Hematopoietic multipotent progenitor cell treated with erythropoietin and hydrocortisone succinate and interleukin-3 and kit ligand, for 15 days (in vitro differentiated cells): ENCODE measurements at regions not wholly inside any gene's neighbourhood (a gene's known extent, or its start where the extent isn't known, plus 50 kb on each side); places are given as distances from the start of the nearest gene placed in this dataset.

Source experiments
- DNase-seq: peaks from one replicate; pipeline ENCODE4 v3.0.0-alpha.2; 2015; ENCODE audit warnings: low spot score

DNA sequence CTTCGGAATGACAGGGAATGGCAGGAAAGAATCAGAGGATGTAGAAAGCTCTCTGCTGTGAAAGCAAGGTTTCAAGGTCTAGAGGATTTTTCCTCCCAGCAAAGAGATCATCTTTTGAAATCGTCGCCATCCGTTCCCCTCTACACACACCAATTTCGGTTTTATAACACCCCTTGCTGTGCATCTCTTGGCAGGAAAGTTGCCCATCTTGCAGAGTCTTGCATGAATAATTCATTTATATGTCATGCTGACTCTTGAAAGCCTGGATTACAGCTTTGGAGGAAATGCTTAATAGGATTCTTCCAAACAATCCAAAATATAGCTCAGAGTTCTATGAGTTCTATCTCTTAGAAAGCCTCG lies 262.7 kb downstream of the CHL1 start:
- no peak for DNase-seq

- DNase-seq: no peak
These were observed 264.4 kb downstream of the CHL1 start for GRCh38 chr3:461006-461405.

- DNase-seq: no peak
These were observed 266.3 kb downstream of the CHL1 start for GRCh38 chr3:462851-463250.

GRCh38 chr3:463252-464192 lies 267.0 kb downstream of the CHL1 start:
- DNase-seq: no peak

DNA sequence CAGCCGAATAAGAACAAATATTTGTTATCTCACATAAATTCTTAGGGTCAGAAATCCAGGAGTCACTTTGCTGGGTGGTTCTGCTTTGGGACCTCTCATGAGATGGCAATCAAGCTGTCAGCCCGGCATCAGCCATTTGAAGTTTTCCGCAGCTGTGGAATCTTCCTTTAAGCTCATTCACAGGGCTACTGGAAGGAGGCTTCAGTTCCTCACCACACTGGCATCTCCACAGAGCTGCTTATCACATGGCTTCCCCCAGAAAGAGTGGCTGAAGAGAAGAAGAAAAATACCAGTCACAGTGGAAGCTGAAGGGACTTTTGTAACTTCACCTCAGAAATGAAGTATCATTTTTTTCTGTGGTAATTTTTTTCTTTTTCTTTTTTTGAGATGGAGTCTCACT lies 267.7 kb downstream of the CHL1 start:
- DNase-seq: no peak

DNA sequence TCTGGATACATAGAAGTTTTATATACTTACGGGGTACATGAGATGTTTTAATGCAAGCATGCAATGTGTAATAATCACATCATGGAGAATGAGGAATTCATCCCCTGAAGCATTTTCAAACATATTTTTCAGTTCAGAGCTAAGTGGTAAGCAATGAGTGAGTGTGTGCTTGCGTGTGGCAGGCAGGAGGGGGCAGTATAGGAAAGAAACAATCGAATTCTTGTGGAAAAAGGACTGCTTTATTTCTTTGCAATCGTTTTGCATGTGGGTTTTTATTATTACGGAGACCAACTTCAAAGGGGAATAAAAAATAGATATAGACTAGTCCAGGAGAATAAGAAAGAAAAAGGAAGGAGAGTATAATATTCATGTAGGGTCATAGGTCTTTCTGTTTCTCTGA lies 271.6 kb downstream of the CHL1 start:
- no peak for DNase-seq

DNA sequence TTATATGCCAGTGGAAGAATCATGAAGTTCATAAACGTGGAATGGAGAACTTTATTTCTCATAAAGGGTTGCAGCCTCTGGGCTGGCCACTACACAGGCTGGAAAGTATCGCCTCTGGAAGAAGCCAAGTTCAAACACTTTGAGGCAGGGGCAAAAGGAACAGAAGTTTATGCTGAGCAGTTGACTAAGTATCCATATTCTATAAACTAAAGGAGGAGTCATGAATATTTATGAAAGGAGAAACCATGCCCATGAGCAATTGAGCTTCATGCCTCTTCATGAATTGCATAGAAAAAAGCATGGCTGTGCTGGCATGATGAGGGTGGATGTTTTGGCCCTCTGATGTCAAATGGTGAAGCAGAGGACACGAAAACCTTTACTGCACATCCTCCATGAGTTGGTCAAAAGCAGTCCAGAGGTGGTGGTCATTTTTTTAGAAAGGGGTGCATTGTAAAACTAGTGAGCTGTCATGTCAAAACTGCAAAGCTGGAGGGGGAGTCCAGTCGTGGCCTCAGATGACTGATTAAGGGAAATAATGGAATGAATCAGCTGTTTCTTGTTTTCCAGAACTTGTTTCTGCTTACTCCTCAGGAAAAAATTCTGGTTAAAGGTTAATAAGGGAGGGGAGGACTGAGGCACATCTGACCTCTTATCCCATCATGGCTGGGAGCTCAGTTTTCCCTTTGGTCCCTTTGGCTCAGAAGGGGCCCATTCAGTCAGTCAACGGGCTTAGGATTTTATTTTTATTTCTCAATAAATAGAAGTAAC lies 276.7 kb downstream of the CHL1 start:
- DNase-seq: no peak

DNA sequence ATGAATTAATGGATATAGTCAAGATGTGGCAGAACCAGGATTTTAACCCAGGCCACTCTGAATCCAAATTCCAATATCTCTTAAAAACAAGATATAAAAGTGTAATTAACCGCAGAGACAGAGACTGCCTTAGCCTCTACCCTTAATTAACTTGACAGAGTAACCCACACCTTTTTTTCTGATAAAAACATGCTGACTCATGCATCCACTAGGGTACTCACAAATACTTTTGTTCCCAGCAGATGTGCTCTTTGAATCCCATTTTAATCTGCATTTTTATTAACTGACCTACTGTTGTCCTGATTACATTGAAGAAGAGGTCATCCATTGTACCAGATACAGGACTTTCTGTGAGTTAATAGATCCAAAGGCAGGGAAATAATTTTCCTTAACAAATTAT lies 278.3 kb downstream of the CHL1 start:
- DNase-seq: no peak

- DNase-seq: no peak
These were observed 283.5 kb downstream of the CHL1 start for GRCh38 chr3:480070-480469.

DNA sequence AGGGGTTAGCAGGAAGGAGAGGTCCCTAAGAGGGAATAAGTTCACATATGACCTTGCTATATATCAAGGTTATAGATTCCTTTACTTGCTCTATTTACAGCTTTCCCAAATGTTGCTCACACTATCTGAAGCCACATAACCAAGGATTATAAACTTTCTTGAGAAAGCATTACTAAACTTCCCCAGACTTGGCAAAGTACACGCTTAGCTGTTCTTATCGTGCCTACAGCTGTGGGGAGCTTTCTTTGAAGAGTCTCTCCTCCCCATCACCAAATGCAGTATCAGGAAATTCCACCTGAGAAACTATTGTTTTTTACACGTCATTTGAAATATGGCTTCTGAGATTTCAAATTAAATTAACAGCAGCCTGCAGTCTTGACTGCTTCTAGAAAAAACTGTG lies 284.5 kb downstream of the CHL1 start:
- no peak for DNase-seq

DNA sequence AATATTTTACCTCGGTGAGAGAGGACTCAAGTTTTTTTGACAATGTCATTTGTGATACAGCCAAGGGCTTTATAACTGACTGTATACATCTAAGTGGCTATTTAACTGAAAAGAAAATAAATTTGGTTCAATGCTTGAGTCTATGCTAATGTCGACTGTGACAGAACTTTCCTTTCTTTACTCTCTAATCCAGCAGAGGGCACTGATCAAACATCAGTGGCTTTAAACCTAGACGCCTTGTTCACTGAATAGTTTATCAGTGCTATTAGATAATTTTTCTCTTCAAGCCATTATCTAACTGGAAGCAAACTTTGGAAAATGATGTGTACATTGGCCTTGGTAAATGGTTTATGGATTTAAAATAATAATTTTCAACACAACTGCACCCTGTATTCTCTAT lies 285.1 kb downstream of the CHL1 start:
- no peak for DNase-seq

- DNase-seq: no peak
These were observed 285.9 kb downstream of the CHL1 start for GRCh38 chr3:482479-482878.

DNA sequence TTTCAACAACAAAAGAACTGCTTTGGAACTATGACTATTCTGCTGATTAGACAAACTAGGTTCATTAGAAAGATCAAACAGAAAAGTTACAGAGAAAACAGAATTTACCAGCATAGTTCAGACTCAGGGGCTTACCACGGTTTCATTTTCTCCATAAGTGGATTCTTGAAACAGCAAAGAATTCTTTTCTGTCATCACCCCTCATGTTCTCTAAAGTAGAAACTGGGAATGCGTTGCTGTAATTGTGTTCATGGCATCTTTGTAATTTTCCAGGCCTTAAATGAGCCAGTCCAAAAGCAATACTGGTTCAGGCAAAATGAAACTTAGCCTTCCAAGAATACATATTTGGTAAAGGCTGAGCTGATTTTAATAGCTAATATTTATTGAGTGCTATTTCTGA lies 287.8 kb downstream of the CHL1 start:
- DNase-seq: no peak

- DNase-seq: no peak
These were observed 291.1 kb downstream of the CHL1 start for GRCh38 chr3:487614-488013.

DNA sequence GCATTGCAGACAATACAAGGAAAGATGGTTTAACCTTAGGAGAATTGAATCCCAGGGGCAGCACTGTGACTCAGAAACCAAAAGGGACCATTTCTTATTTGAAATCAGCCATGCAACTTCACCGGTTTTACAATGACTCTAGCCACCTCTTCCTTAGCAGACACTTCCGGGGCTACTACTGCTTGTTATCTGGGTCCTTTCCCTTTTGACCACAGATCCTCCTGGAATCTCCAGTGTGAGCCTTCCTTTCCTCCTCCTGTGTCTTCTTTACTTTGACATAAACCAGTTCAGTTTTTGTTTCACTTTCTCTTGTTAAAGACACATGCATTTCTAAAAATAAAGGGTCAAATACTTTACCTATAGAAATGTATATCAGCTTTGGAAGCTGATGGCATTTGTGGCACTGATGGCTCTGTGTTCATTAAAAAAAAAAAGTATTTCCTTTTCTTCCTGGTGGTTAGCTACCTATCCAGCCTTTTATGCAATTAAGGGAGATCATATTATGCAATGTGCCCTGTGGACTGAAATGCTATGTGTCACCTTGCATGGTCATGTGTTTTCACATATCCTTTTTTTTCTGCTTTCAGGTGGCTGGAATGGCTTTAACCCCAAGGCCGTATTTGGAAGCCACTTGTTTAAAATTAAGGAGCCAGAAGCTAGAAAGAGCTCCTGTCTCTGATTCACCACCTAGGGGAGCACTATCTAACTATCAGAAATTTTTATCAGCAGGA lies 296.2 kb downstream of the CHL1 start:
- no peak for DNase-seq

GRCh38 chr3:494190-494589 lies 297.6 kb downstream of the CHL1 start:
- no peak for DNase-seq

DNA sequence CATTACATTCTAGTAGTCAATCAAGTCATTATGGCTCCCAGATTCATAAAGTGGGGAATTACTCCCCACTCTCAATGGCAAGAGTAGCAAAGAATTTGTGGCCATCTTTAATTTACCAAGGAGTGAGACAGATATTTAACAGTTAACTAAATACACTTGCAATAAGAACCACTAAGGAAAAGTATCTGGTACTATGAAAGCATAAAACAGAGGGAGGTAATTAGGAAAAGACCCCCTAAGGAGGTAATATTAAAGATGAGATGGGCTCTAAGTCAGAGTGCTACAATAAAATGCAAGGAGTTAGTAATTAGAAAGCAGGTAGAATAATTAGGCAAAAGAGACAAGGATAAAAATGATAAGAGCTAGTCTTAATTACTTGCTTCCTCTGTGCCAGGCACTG lies 301.9 kb downstream of the CHL1 start:
- DNase-seq: no peak

DNA sequence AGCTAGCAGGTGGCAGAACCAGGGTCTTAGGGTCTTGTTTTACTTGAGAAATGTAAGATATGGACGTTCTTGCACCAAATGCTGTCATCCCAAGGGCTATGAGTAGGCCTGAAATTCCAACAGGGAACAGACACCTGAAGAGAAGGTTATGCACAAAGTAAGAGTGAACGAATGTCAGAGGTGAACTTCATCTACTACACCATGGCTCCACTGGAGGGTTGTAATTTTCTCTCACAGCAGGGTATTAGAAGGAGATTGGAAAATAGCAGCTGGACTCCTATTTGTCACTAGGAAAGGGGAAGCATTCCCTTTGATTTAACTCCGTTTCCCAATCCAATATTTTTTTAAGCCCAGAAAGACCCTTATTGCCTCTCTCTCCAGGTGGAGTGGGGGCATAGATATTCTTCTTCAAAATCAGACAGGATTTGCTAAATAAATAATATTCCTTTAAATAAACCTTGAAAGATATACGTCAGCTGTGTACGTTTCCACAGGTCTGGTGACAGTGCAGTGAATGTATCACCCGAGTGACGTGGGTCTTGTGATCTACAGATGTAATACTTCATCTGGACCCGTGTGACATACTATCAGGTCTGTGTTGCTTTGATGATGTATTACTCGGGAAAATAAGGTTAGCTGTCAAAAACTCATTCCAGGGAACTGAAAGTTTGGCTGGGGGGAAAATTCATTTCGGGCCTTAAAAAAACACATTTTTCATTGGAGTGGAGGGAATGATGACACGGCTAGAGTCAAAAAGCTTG lies 302.6 kb downstream of the CHL1 start:
- DNase-seq: no peak

- no peak for DNase-seq
These were observed 305.9 kb downstream of the CHL1 start for GRCh38 chr3:502486-502885.

GRCh38 chr3:513301-513700 lies 316.7 kb downstream of the CHL1 start:
- no peak for DNase-seq

DNA sequence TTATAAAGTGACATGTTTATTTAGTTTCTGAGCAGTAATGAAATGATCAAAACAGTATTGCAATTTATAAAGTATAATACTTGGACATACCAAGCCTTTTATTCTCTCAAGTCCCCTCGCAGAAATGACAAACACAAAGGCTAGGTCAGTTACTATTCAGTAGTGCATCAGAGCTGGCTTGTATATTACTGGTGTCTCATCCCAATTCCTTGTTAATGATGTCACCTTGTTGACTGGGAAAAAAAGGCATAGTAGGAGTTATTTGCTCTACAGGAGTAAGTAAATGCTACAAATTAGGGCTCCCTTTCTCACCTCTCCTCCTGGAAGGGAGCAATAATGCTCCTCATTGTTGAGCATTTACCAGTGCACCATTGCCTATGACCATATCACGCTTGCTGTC lies 317.6 kb downstream of the CHL1 start:
- no peak for DNase-seq

DNA sequence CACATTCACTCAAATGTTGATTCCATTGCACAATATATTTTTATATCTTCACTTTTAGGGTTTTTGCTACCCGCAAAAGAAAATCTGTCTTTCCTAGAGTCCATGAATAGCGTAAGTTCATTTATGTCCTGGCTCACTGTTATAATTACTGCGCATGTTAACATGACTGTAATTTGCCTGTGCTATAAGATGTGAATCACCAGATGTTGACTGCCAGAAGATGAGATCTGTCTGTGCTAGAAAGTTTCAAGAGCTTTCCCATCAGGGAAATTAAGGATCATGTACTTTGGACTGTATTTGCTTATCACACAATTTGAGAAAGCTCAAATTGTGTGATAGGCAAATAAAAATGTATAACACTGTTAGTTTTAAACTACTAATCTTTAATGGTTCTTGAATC lies 322.5 kb downstream of the CHL1 start:
- DNase-seq: no peak
